LNCaP clone FGC (cell line): ENCODE measurements at regions not wholly inside any gene's neighbourhood (a gene's known extent, or its start where the extent isn't known, plus 50 kb on each side); places are given as distances from the start of the nearest gene placed in this dataset.

Experiments used
- DNase-seq: peaks from one replicate; pipeline ENCODE4 v3.0.0-alpha.2; 2011; ENCODE audit warnings: low read depth
- H3K4me3 ChIP-seq: 2 replicates; pipeline ENCODE4 v1.5.1; 2011; ENCODE audit warnings: mild to moderate bottlenecking, low read depth, low read length, control low read depth
- TF ChIP-seq, protein P1 (sequence below): IDR thresholded peaks from 2 replicates; pipeline ENCODE4 v1.5.1; 2012; ENCODE audit warnings: mild to moderate bottlenecking; ENCODE audit not compliant: control insufficient read depth, insufficient read depth; ENCODE audit errors: extremely low read depth

GRCh38 chr10:101286248-101287046 lies 57.2 kb upstream of the LBX1 start:
- no peak overlapping the region for H3K4me3 ChIP-seq
- TF ChIP-seq, protein P1, sequence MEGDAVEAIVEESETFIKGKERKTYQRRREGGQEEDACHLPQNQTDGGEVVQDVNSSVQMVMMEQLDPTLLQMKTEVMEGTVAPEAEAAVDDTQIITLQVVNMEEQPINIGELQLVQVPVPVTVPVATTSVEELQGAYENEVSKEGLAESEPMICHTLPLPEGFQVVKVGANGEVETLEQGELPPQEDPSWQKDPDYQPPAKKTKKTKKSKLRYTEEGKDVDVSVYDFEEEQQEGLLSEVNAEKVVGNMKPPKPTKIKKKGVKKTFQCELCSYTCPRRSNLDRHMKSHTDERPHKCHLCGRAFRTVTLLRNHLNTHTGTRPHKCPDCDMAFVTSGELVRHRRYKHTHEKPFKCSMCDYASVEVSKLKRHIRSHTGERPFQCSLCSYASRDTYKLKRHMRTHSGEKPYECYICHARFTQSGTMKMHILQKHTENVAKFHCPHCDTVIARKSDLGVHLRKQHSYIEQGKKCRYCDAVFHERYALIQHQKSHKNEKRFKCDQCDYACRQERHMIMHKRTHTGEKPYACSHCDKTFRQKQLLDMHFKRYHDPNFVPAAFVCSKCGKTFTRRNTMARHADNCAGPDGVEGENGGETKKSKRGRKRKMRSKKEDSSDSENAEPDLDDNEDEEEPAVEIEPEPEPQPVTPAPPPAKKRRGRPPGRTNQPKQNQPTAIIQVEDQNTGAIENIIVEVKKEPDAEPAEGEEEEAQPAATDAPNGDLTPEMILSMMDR: no peak
- no peak for DNase-seq

DNA sequence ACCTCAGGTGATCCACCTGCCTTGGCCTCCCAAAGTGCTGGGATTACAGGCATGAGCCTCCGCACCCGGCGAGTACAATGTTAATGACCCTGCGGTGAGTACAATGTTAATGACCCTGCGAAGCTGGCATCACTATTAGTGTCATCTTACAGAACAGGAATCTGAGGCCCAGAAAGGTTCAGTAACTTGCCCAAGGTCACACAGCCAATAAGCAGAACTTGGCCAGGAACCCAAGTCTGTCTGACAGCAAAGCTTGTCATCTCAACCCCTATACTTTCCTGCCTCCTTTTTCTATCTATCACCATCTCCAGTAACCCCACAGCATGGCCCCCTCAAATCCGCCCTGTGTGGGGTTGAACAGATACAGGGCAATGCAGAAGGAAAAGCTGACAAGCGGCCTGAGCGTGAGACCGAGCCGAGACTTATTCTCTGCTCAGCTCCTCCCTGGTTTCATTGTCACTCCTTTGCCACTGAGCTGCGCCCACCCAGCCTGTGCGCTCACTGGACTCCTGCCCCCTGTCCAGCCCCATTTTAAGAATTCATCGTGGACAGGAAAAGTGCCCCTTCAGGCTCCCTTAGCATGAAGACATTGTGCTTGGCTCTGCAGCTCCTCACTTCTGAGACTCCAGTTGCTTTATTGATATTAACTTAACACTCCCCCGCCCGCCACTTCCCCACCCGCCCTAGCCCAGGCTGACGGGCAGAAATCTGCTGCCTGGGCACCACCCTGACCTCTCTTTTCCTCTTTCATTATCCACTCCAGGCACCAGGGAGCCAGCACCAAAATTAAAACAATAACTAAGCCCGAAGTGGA lies 58.1 kb upstream of the LBX1 start:
- TF ChIP-seq, protein P1: no peak
- H3K4me3 ChIP-seq: no peak overlapping the region
- no peak for DNase-seq

- H3K4me3 ChIP-seq: no peak overlapping the region
- no peak for DNase-seq
- TF ChIP-seq, protein P1: peak; percentile 31
Measured at GRCh38 chr10:101287997-101288635, 58.9 kb upstream of the LBX1 start.

DNA sequence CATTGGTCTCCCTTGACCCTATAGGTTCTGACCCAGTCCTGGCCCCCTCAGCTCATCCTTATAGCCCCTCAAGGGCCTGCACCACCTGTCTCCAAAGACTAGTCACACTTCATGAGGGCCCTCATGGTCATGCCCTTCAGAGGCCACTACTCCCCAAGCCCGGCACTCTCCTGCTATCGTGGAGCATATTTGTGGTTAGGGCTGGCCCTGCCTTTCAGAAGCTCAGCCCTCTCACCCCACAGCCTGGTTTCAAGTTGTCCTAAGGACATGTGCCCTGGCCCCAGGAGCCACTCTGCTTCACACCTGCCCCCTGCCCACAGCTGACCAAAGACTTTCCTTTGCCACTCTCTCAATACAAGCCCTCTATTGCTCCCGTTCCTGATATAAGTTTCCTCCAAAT lies 60.3 kb upstream of the LBX1 start:
- TF ChIP-seq, protein P1: no peak
- DNase-seq: no peak
- H3K4me3 ChIP-seq: no peak overlapping the region

- DNase-seq: no peak
- no peak overlapping the region for H3K4me3 ChIP-seq
- TF ChIP-seq, protein P1: no peak
Measured at GRCh38 chr10:101290431-101290830, 61.2 kb upstream of the LBX1 start.

GRCh38 chr10:101290881-101291280 lies 61.6 kb upstream of the LBX1 start:
- TF ChIP-seq, protein P1: no peak
- no peak overlapping the region for H3K4me3 ChIP-seq
- no peak for DNase-seq
